ENCODE measurements at regions not wholly inside any gene's neighbourhood (a gene's known extent, or its start where the extent isn't known, plus 50 kb on each side); places are given as distances from the start of the nearest gene placed in this dataset.

- no peak for DNase-seq
Observed at GRCh38 chr4:180207921-180208320, 2035.3 kb upstream of the TENM3 start.

- no peak for DNase-seq
Observed at GRCh38 chr4:180217070-180217469, 2026.1 kb upstream of the TENM3 start.

- no peak for DNase-seq
Observed at GRCh38 chr4:180219080-180219479, 2024.1 kb upstream of the TENM3 start.

- DNase-seq, result no peak
Observed at GRCh38 chr4:180225977-180226376, 2017.2 kb upstream of the TENM3 start.

- no peak for DNase-seq
Observed at GRCh38 chr4:180234730-180235129, 2008.5 kb upstream of the TENM3 start.

GRCh38 chr4:180240670-180241069 is 2002.5 kb upstream of the TENM3 start:
- DNase-seq, result no peak

- no peak for DNase-seq
Observed at GRCh38 chr4:180253419-180253818, 1989.8 kb upstream of the TENM3 start.

GRCh38 chr4:180261346-180261745 is 1981.9 kb upstream of the TENM3 start:
- no peak for DNase-seq

- DNase-seq, result no peak
Observed at GRCh38 chr4:180280076-180280475, 1963.1 kb upstream of the TENM3 start.

- no peak for DNase-seq
Observed at GRCh38 chr4:180280726-180281297, 1962.4 kb upstream of the TENM3 start.

GRCh38 chr4:180281724-180282123 is 1961.5 kb upstream of the TENM3 start:
- DNase-seq, result no peak

GRCh38 chr4:180284267-180284666 is 1958.9 kb upstream of the TENM3 start:
- DNase-seq, result no peak

GRCh38 chr4:180285796-180286195 is 1957.4 kb upstream of the TENM3 start:
- no peak for DNase-seq

- no peak for DNase-seq
Observed at GRCh38 chr4:180292339-180292738, 1950.9 kb upstream of the TENM3 start.

- no peak for DNase-seq
Observed at GRCh38 chr4:180296036-180296599, 1947.1 kb upstream of the TENM3 start.

- DNase-seq, result no peak
Observed at GRCh38 chr4:180304321-180304720, 1938.9 kb upstream of the TENM3 start.

GRCh38 chr4:180310616-180311015 is 1932.6 kb upstream of the TENM3 start:
- no peak for DNase-seq

GRCh38 chr4:180314972-180315371 is 1928.2 kb upstream of the TENM3 start:
- no peak for DNase-seq

- DNase-seq, result peak; percentile 1
Observed at GRCh38 chr4:180330521-180330920, 1912.7 kb upstream of the TENM3 start.

GRCh38 chr4:180333162-180333561 is 1910.0 kb upstream of the TENM3 start:
- peak; percentile 38 for DNase-seq

GRCh38 chr4:180335566-180335965 is 1907.6 kb upstream of the TENM3 start:
- DNase-seq, result peak; percentile 69

- DNase-seq, result no peak
Observed at GRCh38 chr4:180336494-180337090, 1906.6 kb upstream of the TENM3 start.

GRCh38 chr4:180341926-180342325 is 1901.3 kb upstream of the TENM3 start:
- no peak for DNase-seq

- peak; percentile 49 for DNase-seq
Observed at GRCh38 chr4:180350901-180351300, 1892.3 kb upstream of the TENM3 start.

- DNase-seq, result peak; percentile 7
Observed at GRCh38 chr4:180356766-180357165, 1886.4 kb upstream of the TENM3 start.
